Activated CD4-positive, alpha-beta T cell treated with anti-CD3 and anti-CD28 coated beads, Interleukin-2, amount 50 U/mL, for 4 hours (primary cell): ENCODE measurements at regions not wholly inside any gene's neighbourhood (a gene's known extent, or its start where the extent isn't known, plus 50 kb on each side); places are given as distances from the start of the nearest gene placed in this dataset.
A peak's percentile ranks its signal among the peaks of the same experiment; 100 is the strongest.
"Not testable (repeated sequence)": the region's sequence is repeated elsewhere in the genome, so short reads cannot be mapped to it uniquely, and the experiment has no call there.

Source experiments
- DNase-seq, 2 experiments: peaks; one replicate each; pipeline ENCODE4 v3.0.0-alpha.2; 2020

DNA sequence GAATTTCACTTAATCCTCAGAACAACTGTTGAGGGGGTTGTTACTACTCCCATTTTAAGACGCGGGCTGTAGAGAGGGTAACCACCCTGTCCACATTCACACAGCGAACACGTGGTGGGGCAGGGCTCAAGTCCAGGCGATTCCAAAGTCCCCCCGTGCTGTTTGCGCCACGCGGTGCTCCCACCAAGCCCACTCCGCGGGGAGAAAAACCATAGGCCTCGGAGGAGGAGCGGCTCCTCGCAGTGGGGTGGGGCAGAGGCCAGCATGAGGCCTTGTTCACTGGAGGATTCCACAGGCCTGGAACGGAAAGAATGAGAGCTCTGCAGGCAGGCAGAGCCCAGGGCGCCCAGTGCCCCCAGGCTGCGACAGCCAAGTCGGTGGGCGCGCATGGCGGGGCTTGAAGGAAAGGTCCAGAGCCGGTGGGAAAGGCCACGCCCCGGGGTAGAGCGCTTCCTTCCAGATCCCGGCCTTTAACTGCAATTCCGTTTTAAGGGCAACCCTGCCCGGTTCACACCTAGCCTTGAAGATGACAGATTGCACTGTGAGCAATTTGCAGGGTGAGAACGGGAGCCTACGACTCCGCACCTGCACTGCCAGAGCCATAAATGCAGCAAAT, 161.8 kb upstream of the TBL1XR1 start:
- peak in 1 of 2 experiments; percentile 37 for DNase-seq

DNA sequence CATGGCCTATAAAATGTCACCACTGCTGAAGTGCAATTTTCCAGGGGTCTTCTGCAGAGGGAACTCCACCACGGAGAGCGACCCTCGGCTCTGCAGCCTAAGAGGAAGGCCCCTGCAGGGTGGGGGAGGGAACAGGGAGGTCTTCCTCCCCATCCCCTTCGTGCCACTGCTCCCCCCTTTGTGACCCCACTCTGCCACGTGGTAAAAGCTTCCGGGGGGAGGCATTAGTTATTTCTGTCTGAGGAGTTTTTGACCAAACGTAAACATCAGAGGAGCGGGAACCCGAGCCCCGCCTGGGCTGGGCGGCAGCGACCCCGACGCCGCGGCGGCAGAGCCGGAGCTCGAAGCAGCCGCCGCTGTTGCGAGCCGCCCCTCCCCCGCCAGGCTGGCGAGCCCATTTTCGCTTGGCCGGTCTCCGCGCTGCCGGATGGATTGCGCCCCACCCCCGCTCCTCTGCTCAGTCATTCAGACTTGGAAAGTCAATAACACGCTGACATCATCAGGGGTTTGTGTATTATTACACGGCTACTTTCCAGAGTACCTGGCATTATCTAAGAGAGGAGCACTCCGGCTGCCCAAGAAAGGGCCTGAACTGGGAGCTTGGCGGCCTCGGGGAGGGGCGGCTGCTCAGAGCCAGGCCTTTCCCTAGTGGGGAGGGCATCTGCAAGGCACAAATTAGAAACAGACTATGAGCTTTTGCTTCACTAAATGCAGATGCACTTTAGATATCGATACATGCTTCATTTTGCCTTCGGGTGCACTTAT, 162.5 kb upstream of the TBL1XR1 start:
- DNase-seq, result peak; percentile 94 to 95

- no peak for DNase-seq
Observed at GRCh38 chr3:177361081-177361938, 164.0 kb upstream of the TBL1XR1 start.

DNA sequence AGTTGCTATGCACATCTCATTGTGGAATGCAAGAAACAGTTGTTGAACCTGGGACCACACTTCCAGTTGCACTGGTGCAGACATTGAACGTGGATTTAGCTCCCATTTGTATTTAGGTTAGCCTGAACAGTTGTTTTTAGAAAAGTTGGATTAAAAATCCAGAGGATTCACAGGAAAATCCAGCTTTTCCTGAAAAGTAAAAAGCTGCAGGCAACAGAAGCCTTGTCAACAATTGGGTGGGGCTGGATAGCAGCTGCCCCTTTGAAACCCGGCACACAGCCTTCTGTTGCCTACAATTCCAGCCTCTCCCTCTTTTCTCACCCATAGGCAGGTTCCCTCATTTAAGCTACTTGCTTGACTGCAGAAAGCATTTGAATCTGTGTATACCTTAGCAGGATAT, 165.3 kb upstream of the TBL1XR1 start:
- no peak for DNase-seq

GRCh38 chr3:177364236-177364635, 167.0 kb upstream of the TBL1XR1 start:
- no peak for DNase-seq

DNA sequence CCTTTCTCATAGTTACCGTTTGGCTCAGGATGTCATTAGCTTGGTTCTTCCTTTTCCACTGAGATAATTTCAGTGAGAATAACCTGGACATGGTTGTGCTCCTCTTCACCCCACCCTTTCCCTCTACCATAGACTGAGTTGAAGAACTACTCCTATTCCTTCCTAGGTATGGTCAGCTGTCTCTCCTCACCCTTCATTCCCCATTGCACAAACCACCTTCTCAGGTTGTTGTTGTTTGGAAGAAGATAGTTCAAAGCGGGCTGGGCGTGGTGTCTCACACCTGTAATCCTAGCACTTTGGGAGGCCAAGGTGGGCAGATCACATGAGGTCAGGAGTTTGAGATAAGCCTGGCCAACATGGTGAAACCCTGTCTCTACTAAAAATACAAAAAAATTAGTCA, 168.0 kb upstream of the TBL1XR1 start:
- not testable (repeated sequence) for DNase-seq

DNA sequence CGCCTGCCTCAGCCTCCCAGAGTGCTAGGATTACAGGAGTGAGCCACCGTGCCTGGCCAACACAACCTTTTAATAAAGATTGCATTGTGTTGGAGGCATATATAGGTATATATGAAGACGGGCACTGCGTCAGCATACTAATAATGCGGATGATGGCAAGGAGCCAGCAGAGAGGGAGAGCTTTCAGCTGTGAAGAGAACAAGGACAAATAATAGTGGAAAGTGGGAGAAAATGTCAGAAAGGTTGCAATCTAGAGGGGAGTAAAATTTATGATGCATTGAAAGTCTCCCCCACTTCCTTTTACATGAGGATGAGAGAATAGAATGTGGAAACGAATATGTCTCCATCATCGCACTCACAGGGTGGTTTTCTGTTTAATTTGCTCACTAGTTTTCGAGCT, 170.5 kb upstream of the TBL1XR1 start:
- no peak for DNase-seq

DNA sequence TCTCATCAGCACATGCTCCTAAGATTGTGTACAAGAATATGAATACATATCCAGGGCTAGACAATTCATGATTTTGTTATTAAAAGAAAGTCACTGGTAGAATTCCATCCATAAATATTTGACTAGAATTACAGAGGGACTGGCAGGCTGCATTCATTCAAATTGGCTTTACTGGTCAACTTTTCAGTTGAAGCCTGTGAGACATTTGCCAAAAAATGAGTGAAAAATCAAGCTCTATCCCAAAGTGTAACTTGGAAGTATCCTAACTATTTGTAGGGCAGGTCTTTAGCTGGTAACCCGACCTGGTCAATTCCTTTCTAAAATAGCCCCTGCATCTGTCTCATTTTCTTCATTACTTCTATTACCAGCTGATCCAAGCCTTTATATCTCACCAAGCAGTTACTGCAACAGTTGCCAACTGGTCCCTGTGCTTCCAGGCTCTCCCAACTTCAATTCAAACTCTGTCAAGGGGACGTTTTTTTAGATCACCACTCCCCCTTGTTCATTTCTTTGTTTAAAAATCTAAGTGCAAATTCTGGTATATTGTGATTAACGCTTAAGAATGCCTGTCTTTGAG, 173.1 kb upstream of the TBL1XR1 start:
- DNase-seq, result no peak

GRCh38 chr3:177371146-177371545, 173.9 kb upstream of the TBL1XR1 start:
- no peak for DNase-seq

DNA sequence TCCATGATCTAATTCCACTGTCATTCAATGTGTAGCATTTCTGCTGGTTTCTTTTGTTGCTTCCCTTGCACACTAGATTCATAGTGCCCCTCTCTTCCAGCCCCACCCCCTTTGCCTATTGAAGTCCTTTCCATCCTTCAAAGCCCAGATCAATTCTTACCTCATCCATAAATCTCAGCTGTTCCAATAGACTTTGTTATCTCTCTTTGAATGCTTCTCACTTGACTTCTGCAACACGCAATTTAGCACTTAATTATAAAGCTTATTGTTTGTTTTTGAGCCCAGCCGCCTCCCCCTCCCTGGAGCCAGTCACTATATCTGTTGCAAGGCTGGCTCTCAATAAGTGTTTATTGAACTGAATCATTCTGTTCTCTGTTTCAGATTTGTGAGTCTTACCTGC, 174.6 kb upstream of the TBL1XR1 start:
- DNase-seq, result no peak

DNA sequence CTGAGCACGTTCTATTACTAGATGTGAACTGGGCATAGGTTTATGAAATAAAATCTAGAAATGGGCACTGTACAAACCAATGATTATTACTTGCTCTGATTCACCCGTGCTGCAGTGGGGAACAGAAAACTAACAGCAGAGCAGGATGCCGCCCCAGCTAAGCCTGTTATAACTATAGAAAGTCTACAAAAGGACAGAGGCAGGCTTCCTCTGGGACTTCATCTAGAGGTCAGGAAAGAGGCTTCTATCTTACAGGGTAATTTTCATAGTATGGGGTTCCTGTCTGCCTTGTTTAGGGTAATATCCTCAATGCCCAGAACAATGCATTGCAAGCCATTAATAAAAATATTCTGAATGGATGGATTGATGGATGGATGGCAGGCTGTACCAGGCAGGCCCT, 177.0 kb upstream of the TBL1XR1 start:
- no peak for DNase-seq

DNA sequence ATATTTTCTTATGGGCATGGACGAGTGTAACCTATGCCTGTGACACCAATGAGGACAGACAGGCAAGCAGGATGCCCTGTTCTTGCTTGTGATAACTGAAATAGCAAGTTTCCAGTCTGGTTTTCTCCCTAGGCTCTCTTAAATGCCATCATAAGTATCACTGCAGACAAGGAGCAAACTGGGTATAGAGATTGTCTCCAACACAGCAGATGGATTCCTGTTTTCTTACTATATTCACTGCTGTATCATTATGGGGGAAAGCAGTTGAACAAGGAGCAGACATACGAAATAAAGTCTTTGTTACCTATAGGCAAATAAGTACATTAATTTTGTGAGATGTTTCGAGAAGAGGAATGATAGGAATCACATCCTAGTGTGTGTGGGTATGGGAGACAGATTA, 178.0 kb upstream of the TBL1XR1 start:
- DNase-seq, result no peak

- DNase-seq, result no peak
Observed at GRCh38 chr3:177377166-177377565, 179.9 kb upstream of the TBL1XR1 start.

DNA sequence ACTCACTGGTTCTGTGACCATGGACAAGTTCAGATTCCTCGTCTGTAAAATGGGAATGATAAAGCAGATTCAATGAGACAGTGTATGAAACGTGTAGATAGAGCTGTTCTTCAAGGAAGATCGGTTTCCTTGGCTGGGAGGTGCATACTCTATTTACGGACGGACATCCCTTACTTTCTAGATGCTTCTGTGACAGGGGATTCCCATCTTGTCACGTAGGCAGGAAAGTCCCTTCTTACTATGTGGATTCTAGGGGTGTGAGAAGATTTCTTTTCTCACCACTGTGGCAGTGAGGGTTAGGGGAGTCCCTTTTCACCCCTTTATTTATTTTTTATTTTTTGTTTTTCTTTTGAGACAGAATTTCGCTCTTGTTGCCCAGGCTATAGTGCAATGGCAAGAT, 180.9 kb upstream of the TBL1XR1 start:
- DNase-seq, result no peak

- no peak for DNase-seq
Observed at GRCh38 chr3:177379045-177379444, 181.8 kb upstream of the TBL1XR1 start.

- DNase-seq, result no peak
Observed at GRCh38 chr3:177381070-177381469, 183.8 kb upstream of the TBL1XR1 start.

DNA sequence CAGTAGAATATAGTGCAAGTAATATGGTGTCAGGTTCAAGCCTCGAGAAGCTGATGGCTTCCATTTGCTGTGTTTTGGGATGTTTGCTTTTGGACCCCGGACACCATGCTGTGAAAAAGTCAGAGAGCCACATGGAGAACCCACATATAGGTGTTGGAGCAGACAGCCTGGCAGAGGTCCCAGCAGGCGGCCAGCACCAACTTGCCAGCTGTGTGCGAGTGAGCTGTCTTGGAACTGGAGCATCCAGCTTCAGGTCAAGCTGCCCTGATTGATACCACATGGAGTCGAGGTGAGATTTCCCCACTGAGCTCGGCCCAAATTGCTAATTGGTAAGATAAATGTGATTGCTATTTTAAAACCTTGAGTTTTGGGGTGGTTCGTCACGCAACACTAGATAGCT, 185.7 kb upstream of the TBL1XR1 start:
- DNase-seq, result no peak

GRCh38 chr3:177385186-177385585, 187.9 kb upstream of the TBL1XR1 start:
- DNase-seq, result no peak

- DNase-seq, result no peak
Observed at GRCh38 chr3:177385831-177386301, 188.6 kb upstream of the TBL1XR1 start.

GRCh38 chr3:177388209-177388608, 190.9 kb upstream of the TBL1XR1 start:
- no peak for DNase-seq

- not testable (repeated sequence) for DNase-seq
Observed at GRCh38 chr3:177394231-177395024, 197.1 kb upstream of the TBL1XR1 start.

- no peak for DNase-seq
Observed at GRCh38 chr3:177396733-177397132, 199.5 kb upstream of the TBL1XR1 start.
